Esophagus muscularis mucosa (tissue), 4 donors: ENCODE measurements at regions not wholly inside any gene's neighbourhood (a gene's known extent, or its start where the extent isn't known, plus 50 kb on each side); places are given as distances from the start of the nearest gene placed in this dataset.

Source experiments
- DNase-seq: peaks from one replicate; pipeline ENCODE4 v3.0.0-alpha.2; 2017; ENCODE audit errors: extremely low spot score
- H3K27ac ChIP-seq, 4 donors: fragments of 200-600 bp; sonication (generic); replicated peaks in 1 of 4; 1 replicate in 3 of 4; 2 replicates in 1 of 4; pipeline ENCODE4 v1.5.1; 2016 to 2019; ENCODE audit warnings: mild to moderate bottlenecking in 1 of 4
- H3K27me3 ChIP-seq, 4 donors: fragments of 200-600 bp; sonication (generic); one replicate each; pipeline versions ENCODE4 v1.5.1 to v1.6.0; 2016 to 2019
- H3K36me3 ChIP-seq, 4 donors: fragments of 200-600 bp; sonication (generic); one replicate each; pipeline ENCODE4 v1.5.1; 2016 to 2019
- H3K4me1 ChIP-seq, 4 donors: fragments of 200-600 bp; sonication (generic); one replicate each; pipeline ENCODE4 v1.5.1; 2016 to 2019
- H3K4me3 ChIP-seq, 4 donors: fragments of 200-600 bp; sonication (generic); 1 replicate in 2 of 4; 2 replicates in 2 of 4; pipeline ENCODE4 v1.5.1; 2016 to 2019; ENCODE audit warnings: mild to moderate bottlenecking in 4 of 4, moderate library complexity in 1 of 4
- H3K9me3 ChIP-seq, 4 donors: fragments of 200-600 bp; sonication (generic); 1 replicate in 3 of 4; 2 replicates in 1 of 4; pipeline ENCODE4 v1.5.1; 2016 to 2019
- CTCF ChIP-seq, 3 experiments: fragments of 200-600 bp in 2 of 3; fragments of 450-650 bp in 1 of 3; sonication (generic) in 2 of 3; IDR thresholded peaks; one replicate each; pipeline ENCODE4 v1.5.1; 2017 to 2019; ENCODE audit warnings: antibody characterized with exemption in 3 of 3, mild to moderate bottlenecking in 2 of 3, moderate library complexity in 1 of 3
- EP300 ChIP-seq: sonication (generic); formaldehyde crosslinking; IDR thresholded peaks from one replicate; pipeline ENCODE4 v1.6.1; 2017; ENCODE audit warnings: antibody characterized with exemption
- POLR2A ChIP-seq: fragments of 450-650 bp; IDR thresholded peaks from one replicate; pipeline ENCODE4 v1.6.1; 2017; ENCODE audit warnings: antibody characterized with exemption, moderate library complexity, mild to moderate bottlenecking, low read depth
- POLR2AphosphoS5 ChIP-seq, 2 donors: sonication (generic); formaldehyde crosslinking; IDR thresholded peaks; one replicate each; pipeline ENCODE4 v1.6.1; 2017; ENCODE audit warnings: antibody characterized with exemption in 2 of 2
- WGBS: methylation state at CpG from one replicate; pipeline ENCODE4 v1.1.5; 2018; 5-methylcytosine and 5-hydroxymethylcytosine counted together
- intact Hi-C: fragments of 100-400 bp; cut with DNase I; formaldehyde crosslinking; loops from one replicate; pipeline ENCODE4 v1.15.1; 2023

GRCh38 chr2:236733156-236733555 lies 163.5 kb downstream of the ACKR3 start:
- no peak for DNase-seq
- peak overlapping the region in 2 of 4 donors; percentile 64 for H3K27ac ChIP-seq
- intact Hi-C loops, result no loop called here

DNA sequence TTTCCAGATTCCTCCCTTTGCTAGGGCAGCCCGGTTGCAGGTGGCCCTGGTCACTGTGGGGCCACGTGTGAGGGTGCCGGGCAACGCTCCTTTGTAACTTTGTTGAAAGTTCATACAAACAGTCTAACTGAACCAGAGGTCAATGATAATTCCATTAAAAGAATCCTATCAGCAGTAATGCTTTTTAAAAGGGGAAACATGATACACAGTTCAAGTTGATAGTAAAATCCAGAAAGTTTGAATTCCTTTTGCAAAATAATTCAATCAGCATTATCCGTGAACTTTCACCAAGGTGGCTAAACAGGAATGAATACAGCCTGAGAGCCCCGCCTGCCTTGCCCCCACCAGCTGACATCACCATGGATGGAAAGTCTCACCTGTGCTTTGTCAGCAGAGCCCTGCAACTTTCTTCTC lies 166.2 kb downstream of the ACKR3 start:
- DNase-seq, result no peak
- H3K4me3 ChIP-seq, result no peak overlapping the region
- intact Hi-C loops, result no loop called here
- peaks cover 9 to 19% (median 14%) of the 10 kb centered on the region in 4 donors for H3K4me1 ChIP-seq
- H3K27ac ChIP-seq, result no peak overlapping the region
- H3K27me3 ChIP-seq, result peaks cover 0 to 5% (median 0%) of the 10 kb centered on the region in 4 donors
- no peaks in the 10 kb centered on the region for H3K36me3 ChIP-seq
- 85% methylated on average over 6 of the region's 6 CpGs for WGBS
- TF ChIP-seq CTCF (IDR thresholded peaks at IDR 0.05) (no peak), EP300 (no peak), POLR2A (no peak), POLR2AphosphoS5 (IDR thresholded peaks at IDR 0.05) (no peak)
- H3K9me3 ChIP-seq, result no peaks in the 10 kb centered on the region

More at GRCh38 chr2:236733156-236733555, 163.5 kb downstream of the ACKR3 start:
- no peak overlapping the region for H3K4me3 ChIP-seq
- peaks cover 9 to 19% (median 14%) of the 10 kb centered on the region in 4 donors for H3K4me1 ChIP-seq
- H3K9me3 ChIP-seq, result no peaks in the 10 kb centered on the region
- peaks cover 0 to 5% (median 0%) of the 10 kb centered on the region in 4 donors for H3K27me3 ChIP-seq
- 77% methylated on average over 3 of the region's 3 CpGs for WGBS
- H3K36me3 ChIP-seq, result no peaks in the 10 kb centered on the region
- TF ChIP-seq POLR2A (no peak), EP300 (no peak), POLR2AphosphoS5 (IDR thresholded peaks at IDR 0.05) (no peak), CTCF (IDR thresholded peaks at IDR 0.05) (no peak)

- no peak overlapping the region for H3K4me3 ChIP-seq
- H3K27me3 ChIP-seq, result peaks cover 0 to 5% (median 0%) of the 10 kb centered on the region in 4 donors
- DNase-seq, result no peak
- 88% methylated on average over 4 of the region's 4 CpGs for WGBS
- H3K4me1 ChIP-seq, result no peaks in the 10 kb centered on the region
- TF ChIP-seq POLR2A (no peak), CTCF (IDR thresholded peaks at IDR 0.05) (no peak), EP300 (no peak), POLR2AphosphoS5 (IDR thresholded peaks at IDR 0.05) (no peak)
- H3K9me3 ChIP-seq, result no peaks in the 10 kb centered on the region
- no peak overlapping the region for H3K27ac ChIP-seq
- H3K36me3 ChIP-seq, result no peaks in the 10 kb centered on the region
- intact Hi-C loops, result no loop called here
Observed at GRCh38 chr2:236738030-236738429, 168.4 kb downstream of the ACKR3 start.

DNA sequence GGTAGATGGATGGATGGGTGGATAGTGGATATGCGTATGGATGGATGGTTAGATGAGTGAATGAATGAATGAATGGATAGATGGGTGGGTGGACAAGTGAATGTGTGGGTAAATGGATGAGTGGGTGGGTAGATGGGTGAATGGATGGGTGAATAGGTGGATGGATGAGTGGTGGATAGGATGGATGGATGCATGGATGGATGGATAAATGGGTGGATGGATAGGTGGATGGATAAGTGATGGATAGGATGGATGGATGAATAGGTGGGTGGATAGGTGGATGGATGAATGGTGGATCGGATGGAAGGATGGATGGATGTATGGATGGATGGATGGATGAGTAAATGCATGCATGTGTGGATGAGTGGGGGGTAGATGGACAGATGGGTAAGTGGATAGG lies 169.3 kb downstream of the ACKR3 start:
- DNase-seq, result no peak
- Histone ChIP-seq H3K9me3 (no peaks in the 10 kb centered on the region), H3K27ac (no peak overlapping the region), H3K4me3 (no peak overlapping the region), H3K36me3 (no peaks in the 10 kb centered on the region), H3K4me1 (no peaks in the 10 kb centered on the region), H3K27me3 (peaks cover 0 to 5% (median 0%) of the 10 kb centered on the region in 4 donors)
- no peak for TF ChIP-seq POLR2A
- no peak for TF ChIP-seq EP300
- no peak for TF ChIP-seq CTCF (IDR thresholded peaks at IDR 0.05)
- TF ChIP-seq POLR2AphosphoS5 (IDR thresholded peaks at IDR 0.05), result no peak
- WGBS, result 92% methylated on average over 2 of the region's 2 CpGs
- intact Hi-C loops, result no loop called here

DNA sequence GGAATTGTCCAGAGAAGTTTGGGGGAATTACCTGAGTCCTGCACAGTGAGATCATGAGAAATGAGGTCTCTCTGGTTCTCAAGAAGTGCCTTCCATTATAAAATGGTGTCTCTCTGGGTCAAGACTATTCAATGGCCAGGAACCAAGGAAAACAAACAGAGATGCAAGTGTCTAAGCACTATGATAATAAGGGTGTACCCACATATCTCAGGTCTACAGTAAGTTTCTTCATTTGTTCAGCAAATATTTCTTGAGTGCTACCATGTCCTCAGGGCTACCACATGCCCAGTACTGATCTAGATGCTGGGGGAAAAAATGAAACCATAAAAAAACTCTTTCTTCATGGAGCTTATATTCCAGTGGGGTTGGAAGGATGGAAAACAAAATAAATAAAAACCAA lies 170.0 kb downstream of the ACKR3 start:
- Histone ChIP-seq H3K27ac (no peak overlapping the region), H3K9me3 (no peaks in the 10 kb centered on the region), H3K4me1 (no peaks in the 10 kb centered on the region), H3K36me3 (no peaks in the 10 kb centered on the region), H3K27me3 (peaks cover 0 to 5% (median 0%) of the 10 kb centered on the region in 4 donors), H3K4me3 (no peak overlapping the region)
- no peak for DNase-seq
- intact Hi-C loops, result no loop called here
- TF ChIP-seq POLR2AphosphoS5 (IDR thresholded peaks at IDR 0.05) (no peak), EP300 (no peak), POLR2A (no peak), CTCF (IDR thresholded peaks at IDR 0.05) (no peak)
